OCI-M2 (cell line): ENCODE measurements at regions not wholly inside any gene's neighbourhood (a gene's known extent, or its start where the extent isn't known, plus 50 kb on each side); places are given as distances from the start of the nearest gene placed in this dataset.

ENCODE experiments used
- DNase-seq: peaks from one replicate; lab custom pipeline; 2025; ENCODE audit not compliant: unreplicated experiment; lab: John Stamatoyannopoulos, UW

DNA sequence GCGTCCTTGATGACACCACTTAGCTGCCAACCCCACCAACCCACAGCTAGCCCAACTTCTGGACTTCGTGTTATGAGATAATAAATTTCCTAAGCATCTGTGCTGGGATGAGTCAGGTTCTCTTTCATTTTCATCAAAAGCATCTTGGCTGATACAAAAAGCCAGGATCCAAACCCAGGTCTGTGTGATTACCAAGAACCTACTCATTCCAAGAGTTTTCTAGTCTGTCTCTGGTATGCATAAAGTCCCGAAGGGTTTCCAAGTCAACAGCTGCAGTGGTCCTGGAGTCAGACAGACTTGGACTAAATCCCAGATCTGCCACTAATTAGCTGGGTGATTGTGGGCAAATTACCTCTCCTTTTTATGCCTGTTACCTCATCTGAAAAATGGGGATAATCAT, 55.5 kb upstream of the SERP2 start:
- DNase-seq, result no peak

DNA sequence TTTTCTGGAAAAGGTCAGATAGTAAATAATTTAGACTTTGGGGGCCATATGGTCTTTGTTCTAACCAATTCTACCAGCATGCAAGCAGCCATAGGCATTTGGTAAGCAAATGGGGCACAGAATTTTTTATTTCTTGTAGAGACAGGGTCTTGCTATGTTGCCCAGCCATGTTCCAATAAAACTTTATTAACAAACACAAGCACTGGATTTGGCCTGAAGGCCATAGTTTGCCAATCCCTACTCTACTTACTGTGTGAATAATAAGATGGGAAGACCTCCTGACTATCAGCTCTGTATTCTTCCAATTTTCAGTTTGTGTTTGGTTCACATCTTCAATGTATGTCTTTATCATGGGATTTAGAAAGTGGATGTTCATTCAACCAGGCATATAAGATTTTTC, 53.0 kb upstream of the SERP2 start:
- DNase-seq, result no peak

DNA sequence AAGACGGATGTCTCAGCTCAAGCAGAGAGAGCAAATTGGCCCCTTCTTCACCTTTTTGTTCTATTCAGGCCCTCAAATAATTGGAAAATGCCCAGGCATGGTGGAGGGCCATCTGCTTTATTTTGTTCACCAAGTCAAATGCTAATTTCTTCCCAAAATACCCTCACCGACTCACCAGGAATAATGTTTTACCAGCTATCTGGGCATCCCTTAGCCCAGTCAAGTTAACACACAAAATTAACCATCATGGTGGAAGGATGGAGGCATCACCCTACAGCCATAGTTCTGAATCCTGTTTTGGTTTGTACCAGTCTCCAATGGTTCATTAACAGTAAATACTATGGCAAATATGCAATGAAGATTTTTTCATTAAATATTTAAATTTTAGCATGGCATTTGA, 51.7 kb upstream of the SERP2 start:
- DNase-seq, result no peak

DNA sequence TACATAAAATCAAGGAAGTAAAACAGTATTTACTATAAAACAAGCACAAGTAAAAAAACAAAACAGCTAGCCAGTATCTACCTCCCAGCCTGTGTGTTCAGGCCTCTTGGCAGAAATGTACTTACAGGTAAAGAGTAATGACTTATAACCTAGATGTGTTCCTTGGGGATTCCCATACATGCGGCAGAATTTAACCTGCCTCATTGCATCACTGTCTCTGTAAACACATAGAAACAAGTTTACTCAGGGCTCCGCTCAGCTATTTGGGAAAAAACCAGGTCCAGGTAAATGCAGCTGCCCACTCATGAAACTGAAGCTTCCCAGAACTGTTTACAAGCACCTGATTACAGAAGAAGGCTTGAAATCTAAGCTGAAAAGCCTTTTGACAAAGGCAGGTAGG, 50.7 kb upstream of the SERP2 start:
- no peak for DNase-seq

DNA sequence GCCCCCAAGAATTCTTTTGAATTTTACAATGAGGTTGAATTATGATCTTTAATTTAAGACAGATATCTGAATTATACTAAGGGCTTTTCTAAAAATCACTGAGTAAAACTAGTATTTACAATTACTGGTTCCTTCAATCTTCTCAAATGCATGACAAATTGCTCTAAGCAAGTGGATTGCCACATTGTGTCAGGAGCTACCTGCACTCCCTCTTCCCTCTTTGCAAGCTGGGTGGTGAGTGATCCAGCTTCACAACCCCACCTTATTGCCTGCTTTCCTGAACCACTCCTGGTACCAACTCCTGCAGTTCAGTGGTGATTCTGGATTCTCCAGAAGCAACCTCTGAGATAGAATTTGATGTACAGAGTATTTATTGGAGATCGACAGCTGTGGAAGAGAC, 49.9 kb upstream of the SERP2 start:
- no peak for DNase-seq
